NCI-H2107 (cell line): ENCODE measurements at regions not wholly inside any gene's neighbourhood (a gene's known extent, or its start where the extent isn't known, plus 50 kb on each side); places are given as distances from the start of the nearest gene placed in this dataset.
"Not testable (repeated sequence)": the region's sequence is repeated elsewhere in the genome, so short reads cannot be mapped to it uniquely, and the experiment has no call there.

Experiments
- DNase-seq: peaks from one replicate; lab custom pipeline; 2025; lab: John Stamatoyannopoulos, UW

DNA sequence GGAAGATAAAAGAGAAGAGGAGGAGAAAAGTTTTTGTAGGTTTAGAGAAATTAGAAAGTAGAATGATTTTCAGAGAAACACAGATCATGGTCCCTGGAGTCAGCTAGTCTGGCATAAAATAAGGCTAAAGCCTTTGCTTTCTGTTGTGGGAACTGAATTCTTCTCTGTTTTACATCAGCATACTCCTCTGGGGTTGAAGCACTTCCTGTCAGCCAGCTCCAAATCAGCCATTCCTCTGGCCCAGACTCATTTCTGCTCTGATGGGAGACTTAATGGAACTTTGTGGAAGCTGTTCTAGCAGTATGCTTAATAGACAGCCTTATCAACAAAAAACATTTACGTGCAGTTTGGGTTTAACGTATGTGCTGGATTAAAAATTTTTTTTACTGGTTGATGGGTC, 143.2 kb downstream of the HMHB1 start:
- no peak for DNase-seq

- no peak for DNase-seq
Measured at GRCh38 chr5:143957455-143957854, 145.5 kb downstream of the HMHB1 start.

DNA sequence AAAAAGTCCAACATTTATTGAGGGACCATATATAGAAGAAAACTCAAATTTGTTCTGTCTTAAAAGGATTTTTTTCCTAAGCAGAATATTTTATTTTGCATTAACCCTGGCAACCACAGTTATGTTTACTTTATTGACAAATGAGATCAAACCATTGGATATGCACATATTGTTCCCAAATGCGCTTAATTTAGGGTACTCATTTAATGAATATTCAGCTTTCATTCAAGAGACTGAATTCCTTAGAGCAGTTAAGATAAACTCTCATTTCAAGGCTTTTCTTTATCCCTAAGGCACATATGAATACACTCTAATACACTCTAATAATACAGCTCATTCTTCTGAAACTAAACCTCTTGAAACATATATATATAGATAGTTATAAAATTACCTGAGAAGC, 150.2 kb downstream of the HMHB1 start:
- no peak for DNase-seq

- DNase-seq: no peak
Measured at GRCh38 chr5:143964919-143965318, 153.0 kb downstream of the HMHB1 start.

DNA sequence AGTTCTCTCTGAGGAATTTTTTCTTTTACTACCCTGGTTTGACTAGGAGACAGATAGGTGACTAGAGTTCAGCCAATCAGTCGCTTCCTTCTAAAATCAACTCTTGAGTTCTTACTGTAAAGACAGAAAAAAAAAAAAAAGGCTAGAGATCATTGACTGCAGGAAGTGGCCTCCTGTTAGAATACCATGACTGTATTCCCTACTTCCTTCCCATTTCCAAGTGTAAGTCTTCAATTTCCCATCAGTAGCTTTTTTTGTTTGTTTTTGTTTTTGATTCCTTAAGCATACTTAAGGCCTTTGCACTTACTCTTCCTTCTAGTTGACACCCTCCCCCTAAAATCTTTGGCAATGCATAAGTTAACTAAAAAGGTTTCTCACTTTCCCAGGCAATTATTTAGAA, 154.3 kb downstream of the HMHB1 start:
- DNase-seq: no peak

DNA sequence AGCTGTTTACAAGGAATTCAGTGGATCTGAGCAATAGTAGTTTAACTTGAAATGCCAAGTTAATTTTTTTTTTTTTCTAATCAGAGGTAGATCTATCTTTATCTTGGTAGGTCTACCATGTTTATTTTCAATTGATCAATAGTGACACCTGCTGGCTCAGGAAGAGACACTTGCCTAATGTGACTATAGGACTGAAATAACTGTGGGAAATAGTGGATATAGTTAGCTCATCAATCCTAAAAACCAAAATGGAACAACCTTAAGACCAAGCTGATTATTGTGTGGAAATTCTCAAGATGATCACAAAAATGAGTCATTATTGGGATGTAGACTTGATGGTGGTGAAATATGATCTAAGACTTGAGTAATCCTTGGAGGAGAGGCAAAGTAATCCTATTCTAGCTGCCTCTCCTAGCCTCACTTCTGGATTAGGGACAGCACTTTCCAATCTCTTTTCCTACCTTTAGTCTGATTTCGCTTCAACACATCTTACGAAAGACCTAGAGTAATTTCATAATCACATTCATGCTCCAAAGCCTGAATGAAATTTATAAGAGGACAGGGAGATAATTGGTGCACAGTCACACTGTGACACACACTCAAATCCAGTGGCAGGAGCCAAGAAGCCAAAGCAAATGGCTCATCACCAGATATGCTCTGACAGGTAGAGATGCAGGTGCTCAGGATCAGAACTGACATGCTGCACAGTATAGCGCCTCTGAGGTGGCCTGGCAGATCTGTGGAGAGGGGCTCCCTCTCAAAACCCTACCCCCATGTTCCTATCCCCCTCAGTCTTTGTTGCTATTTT, 156.3 kb downstream of the HMHB1 start:
- no peak for DNase-seq

DNA sequence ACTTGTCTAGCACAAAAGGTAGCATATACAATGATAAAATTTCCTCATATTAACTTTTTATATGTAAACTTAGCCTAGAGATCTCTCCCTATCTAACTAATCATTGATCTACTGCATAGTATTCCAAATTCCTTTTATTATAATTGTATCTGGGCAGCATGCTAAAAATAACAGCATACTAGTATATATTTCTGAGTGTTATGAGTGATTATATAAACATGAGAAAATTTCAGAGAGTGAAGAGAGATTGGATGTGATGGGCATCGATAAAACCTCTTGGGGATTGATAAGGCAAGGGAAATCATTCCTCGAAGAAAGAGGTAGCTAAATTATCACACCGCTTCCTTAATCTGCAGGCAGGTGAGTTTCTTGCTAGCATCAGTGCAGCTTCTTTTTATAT, 158.2 kb downstream of the HMHB1 start:
- DNase-seq: no peak

DNA sequence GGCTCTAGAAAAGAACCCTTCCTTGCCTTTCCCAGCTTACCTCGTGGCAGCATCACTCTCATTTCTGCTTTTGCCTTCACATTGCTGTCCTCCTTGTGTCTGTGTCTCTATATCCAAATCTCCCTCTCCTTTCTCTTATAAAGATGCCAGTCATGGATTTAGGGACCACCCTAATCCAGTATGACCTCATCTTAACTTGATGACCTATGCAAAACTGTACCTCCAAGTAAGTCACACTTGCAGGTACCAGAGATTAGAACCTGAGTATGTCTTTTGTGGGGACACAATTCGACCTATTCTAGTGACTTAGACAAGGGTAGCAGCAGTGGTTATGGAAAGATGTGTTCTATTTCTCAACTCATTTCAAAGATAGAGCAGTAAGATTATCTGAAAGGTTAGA, 160.1 kb downstream of the HMHB1 start:
- DNase-seq: no peak

DNA sequence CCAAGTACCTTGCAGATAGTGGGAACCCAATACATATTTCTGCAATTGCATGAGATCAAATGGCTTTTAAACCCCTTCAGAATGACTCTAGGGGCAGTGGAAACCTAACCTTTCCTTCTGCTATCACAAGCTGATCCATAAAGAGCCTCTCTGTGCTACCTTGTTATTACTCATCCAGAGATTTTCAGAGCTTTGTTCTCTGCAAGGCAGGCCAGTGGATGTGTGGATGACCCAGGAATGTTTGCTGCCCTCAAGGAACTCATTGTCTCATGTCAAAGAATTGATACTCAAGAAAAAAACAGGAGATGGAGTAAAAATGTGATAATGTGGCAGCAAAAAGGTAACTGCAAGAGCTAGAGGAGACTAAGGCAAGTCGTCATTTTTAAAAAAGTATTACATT, 164.1 kb downstream of the HMHB1 start:
- DNase-seq: no peak

GRCh38 chr5:143977891-143978461, 166.0 kb downstream of the HMHB1 start:
- no peak for DNase-seq

DNA sequence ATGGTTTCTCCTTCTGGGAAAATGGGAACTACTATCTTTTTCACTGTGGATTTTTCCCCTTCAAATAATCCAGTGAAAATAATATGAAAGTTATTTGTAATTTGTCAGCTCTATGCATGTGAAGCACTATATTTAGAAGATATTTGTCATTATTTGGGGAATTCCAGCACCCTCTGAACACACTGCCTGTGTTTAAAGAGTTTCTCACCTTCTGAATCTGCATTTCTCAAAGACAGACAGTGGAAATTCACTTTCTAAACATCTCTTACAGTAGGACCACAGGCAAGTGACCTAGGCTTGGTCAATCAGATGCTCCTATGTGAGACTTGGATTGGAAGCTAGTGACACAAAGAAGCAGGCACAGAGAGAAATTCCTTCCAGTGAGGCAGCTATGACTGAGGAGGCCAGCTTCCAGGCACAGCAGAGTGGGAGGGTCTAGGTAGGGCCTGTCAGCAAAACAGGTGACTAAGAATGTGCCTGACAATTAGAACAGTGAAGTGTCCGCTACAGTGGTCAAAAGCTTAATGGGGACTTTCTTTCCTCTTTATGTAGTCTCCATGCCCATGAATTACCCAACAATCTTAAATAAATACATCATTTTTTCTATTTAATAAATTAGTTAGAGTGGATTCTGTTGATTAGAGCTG, 167.2 kb downstream of the HMHB1 start:
- no peak for DNase-seq

GRCh38 chr5:143980506-143980905, 168.5 kb downstream of the HMHB1 start:
- no peak for DNase-seq

- DNase-seq: not testable (repeated sequence)
Measured at GRCh38 chr5:143982957-143983356, 171.0 kb downstream of the HMHB1 start.

- DNase-seq: no peak
Measured at GRCh38 chr5:143985832-143986515, 174.0 kb downstream of the HMHB1 start.

- DNase-seq: no peak
Measured at GRCh38 chr5:143986516-143987212, 174.7 kb downstream of the HMHB1 start.

DNA sequence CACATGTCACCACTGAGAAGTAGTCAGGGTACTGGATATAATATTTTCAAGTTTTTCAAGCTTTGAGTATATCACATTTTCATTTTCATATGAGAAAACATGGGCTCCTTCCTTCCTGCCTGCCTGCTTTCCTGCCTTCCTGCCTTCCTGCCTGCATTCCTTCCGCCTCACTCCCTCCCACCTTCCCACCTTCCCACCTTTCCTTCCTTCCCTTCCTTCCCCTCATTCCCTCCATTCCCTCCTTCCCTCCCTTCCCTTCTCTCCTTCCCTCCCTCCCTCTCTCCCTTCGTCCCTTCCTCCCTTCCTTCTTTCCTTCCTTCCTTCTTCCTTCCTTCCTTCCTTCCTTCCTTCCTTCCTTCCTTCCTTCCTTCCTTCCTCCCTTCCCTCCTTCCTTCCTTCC, 175.3 kb downstream of the HMHB1 start:
- DNase-seq: no peak

GRCh38 chr5:143987751-143988560, 176.0 kb downstream of the HMHB1 start:
- no peak for DNase-seq

DNA sequence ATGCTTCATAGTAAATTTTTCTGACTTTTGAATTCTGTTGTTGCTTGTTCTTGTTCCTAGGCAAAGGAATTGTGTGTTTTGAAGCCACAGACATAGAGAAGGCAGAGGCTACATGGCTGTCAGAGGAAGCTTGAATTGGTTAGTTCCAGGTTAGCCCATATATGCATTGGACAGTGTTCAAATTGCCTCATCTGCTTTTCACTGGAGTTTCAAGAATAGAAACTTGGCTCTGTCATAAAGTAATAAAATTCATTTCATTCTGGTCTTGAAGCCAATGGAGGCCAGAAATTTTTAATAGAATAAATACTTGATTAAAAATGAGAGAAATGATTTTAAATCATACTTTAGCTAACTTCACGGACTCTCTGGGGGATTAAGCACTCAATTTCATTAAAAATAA, 178.0 kb downstream of the YIPF5 start:
- DNase-seq: no peak

DNA sequence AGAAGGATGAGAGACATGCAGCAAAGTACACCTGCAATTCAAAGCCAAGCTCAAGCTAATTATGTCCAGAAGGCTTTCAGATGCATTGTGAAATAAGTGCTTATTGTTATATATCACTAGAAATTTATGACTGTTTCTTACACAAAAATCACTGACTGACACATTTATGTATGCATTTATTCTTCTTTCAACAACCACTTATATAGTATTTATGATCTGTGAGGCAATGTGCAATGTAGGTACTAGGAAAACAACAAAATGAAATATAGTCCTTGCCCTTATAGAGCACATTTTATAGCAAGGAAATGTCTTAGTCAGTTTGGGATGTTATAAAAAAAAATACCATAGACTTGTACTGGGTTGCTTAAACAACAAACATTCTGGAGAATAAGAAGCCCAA, 167.6 kb downstream of the YIPF5 start:
- no peak for DNase-seq

GRCh38 chr5:144003636-144004035, 166.8 kb downstream of the YIPF5 start:
- no peak for DNase-seq

DNA sequence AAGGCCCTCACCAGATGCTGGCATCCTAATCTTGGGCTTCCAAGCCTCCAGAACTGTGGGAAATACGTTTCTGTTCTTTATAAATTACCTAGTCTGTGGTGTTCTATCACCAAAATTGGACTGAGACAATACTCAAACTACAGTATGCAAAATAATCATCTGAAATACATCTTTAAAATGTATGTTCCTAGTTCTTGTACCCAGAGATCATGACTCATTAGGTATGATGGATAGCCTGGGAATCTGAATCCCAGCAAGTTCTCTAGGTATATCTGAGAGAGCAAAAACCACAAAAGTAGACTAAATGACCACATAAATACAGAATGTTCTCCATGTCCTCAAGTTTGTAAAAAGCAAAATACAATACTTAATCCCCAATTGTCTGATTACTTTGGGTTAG, 166.3 kb downstream of the YIPF5 start:
- no peak for DNase-seq
